Caki2 (cell line): ENCODE measurements at regions not wholly inside any gene's neighbourhood (a gene's known extent, or its start where the extent isn't known, plus 50 kb on each side); places are given as distances from the start of the nearest gene placed in this dataset.

Source experiments
- DNase-seq: peaks from one replicate; pipeline ENCODE4 v3.0.0-alpha.2; 2015; ENCODE audit warnings: low read depth
- in situ Hi-C: cut with HindIII; loops from 2 replicates; pipeline ENCODE4 v1.10.0; 2016; ENCODE audit warnings: low sequenced_read_pairs, low pct_unique_long_range_greater_than_20kb, mixed read lengths

GRCh38 chr1:58978096-58978495, 194.2 kb upstream of the JUN start:
- in situ Hi-C loops = no loop called here

DNA sequence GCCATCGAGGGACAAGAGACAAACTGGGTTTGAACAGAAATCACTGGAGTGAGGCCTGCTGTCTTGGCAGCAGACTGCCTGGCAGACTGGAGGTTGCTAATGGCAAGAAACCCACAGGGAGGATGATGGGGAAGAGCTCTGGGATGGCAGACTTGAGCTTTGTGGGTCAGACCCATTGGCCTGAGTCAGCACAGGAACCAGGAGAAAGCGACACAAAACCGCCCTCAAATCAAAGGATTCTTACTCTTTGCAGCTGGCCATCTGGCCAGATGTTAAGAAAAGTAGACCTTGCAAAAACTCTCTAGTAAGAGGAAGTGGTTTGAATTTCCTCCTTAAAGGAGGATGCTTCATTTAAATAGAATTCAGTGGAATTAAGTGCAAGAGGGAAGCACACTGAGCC, 195.2 kb upstream of the JUN start:
- DNase-seq = no peak
- in situ Hi-C loops = no loop called here

More at GRCh38 chr1:58978096-58978495, 194.2 kb upstream of the JUN start:
- DNase-seq = no peak

- DNase-seq = no peak
- in situ Hi-C loops = no loop called here
Measured at GRCh38 chr1:58979677-58980076, 195.8 kb upstream of the JUN start.

GRCh38 chr1:58981392-58981791, 197.5 kb upstream of the JUN start:
- in situ Hi-C loops = no loop called here
- no peak for DNase-seq

DNA sequence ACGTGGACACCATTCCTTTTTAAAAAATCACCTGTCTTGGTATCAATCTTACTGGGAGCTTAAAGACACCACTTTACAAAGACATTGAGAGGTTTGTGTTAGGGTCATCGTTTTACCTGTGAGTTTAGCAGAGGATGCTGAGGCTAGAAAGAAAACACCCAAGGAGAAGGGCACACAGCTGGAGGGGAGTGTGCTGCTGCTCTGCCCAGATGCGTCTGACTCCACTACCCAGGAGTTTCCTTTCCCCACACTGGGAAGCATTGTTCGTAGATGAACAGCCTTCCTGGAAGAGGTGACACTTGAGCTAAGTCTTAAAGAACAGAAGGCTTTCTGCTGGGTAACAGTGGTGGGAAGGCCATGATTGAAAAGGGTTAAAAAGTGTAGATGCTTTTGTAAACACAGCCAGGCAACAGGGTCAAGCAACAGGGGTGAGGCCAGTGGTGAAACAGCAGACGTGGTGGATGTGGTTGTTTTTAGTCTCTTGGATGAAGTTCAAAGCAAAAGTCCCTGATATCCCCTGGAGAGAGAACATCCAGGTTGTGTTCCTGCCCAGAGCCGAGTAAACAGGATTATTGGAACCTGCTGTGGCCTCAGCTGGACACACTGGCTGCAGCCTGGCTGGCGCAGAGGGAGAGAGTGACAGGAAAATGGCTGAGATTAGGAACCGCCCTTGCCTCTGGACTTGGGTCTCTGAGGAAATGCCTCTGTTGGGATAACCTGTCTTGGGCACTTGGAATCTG, 198.6 kb upstream of the JUN start:
- in situ Hi-C loops = no loop called here
- no peak for DNase-seq

GRCh38 chr1:58983162-58983561, 199.3 kb upstream of the JUN start:
- in situ Hi-C loops = no loop called here
- no peak for DNase-seq

DNA sequence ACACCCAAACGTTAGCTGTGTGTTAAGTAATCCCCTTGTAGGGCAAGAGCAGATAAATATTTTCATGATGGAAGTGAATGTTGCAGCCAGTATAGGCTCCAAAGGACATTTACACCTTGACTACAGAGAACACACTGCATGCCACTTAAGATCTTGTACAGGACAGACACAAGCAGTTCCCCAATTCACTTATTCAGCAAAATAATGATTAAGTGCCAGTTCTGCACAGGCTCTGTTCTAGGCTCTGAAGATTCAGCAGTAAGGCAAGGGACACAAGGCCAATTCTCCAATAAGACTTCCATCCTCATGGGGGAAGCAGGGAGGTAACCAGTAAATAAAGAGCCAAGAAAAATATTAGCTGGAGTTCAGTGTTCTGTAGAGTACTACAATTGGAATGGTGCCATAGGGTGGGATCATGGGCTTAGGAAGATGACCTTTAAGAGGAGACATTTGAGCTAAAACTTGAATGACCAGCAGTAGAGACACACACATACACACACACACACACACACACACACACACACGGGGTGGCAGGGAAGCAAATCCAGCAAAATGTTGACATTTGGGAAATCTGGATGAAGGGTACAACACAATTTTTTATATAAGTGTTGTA, 199.9 kb upstream of the JUN start:
- no peak for DNase-seq
- in situ Hi-C loops = no loop called here

DNA sequence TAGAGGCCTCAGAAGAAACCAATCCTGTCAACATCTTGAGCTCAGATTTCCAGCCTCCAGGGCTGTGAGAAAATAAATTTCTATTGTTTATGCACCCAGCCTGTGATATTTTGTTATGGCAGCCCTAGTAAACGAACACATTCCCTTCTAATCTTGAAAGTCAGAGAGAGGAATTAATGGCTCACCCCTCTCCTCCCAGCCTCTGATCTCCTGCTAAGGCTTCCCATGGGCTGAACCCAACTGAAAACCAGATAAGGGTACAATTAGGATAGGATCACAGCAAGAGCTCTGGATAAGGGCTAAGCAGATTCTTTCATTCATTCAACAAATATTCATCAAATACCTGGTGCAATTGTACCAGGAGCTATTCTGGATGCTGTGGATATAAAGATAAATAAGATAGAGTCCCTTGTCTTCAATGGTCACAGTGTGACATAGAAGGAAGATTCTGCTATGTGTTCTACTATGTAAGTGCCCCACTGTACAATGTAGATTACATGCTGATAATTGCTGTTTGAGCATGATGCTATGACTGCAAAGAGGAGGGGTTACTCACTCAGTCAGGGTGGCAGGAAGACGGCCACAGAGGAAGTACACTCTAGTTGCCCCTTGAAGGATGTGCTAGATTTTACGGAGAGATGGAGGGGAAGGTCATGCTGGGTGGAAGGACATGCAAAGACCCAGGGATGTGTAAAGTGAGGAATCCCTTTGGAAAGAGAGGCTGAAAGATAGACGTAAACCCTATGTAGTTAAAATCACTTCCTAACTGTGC, 203.3 kb upstream of the JUN start:
- in situ Hi-C loops = no loop called here

GRCh38 chr1:58988752-58989151, 204.9 kb upstream of the JUN start:
- DNase-seq = no peak
- in situ Hi-C loops = no loop called here

More for the DNA sequence above, 203.3 kb upstream of the JUN start:
- no peak for DNase-seq

- in situ Hi-C loops = no loop called here
- DNase-seq = no peak
Measured at GRCh38 chr1:58989845-58990244, 206.0 kb upstream of the JUN start.

DNA sequence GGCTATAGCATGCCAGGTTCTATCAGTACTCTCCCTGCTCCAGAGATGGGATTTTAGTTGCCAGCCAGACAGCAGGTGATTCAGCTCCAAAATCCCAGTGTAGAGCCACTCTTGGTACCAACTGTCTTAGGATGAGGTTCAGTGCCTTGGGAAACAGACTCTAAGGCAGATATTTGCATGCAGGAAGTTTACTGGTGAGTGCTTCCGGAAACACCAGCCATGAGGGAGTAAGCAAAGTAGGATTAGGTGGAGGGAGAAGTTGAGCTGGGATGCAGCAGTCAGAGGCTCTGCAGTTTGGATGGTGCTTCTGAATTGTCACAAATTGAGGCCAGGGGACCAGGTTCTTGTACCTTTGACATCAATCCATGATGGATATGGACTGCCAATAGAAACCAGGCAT, 207.5 kb upstream of the JUN start:
- in situ Hi-C loops = no loop called here
- DNase-seq = no peak

DNA sequence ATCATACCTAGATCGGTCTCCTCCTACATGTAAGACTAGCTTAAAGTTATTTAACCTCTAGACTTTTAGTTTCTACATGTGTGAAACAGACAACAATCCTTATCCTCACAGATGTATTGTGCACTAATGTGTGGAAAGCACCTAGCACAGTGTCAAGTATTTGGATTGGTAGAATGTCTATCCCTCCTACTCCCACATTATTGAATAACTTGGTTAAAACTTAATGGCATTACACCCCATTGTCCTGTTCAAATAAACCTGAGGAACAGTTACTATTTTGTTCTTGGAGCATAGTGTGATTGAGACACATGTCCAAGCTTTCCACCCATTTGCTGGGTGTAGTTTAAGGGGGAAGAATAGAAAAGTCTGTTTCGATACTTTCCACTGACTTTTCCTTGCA, 208.8 kb upstream of the JUN start:
- no peak for DNase-seq
- in situ Hi-C loops = no loop called here

DNA sequence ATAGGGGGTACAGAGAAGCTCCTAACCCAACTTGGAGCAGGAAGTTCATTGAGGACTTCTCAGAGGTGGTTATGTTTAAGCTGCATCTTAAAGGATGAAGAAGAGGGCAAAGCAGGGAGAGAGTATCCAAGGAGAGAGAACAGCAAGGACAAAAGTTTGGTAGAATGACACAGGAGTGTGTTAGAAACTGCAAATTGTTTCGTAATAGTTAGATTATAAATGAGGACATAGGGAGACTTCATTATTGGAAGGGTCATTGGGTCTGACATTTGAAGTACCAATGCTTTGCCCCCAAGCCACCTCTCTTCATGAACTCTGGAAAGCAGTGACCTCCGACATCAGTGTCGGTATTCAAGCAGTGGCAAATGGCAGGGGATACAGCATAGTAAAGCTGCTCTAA, 209.6 kb upstream of the JUN start:
- DNase-seq = no peak
- in situ Hi-C loops = no loop called here

GRCh38 chr1:58994664-58995063, 210.8 kb upstream of the JUN start:
- in situ Hi-C loops = no loop called here
- DNase-seq = no peak

- no peak for DNase-seq
- in situ Hi-C loops = no loop called here
Measured at GRCh38 chr1:58996341-58997059, 212.7 kb upstream of the JUN start.

- in situ Hi-C loops = no loop called here
- no peak for DNase-seq
Measured at GRCh38 chr1:58997060-58997411, 213.2 kb upstream of the JUN start.

DNA sequence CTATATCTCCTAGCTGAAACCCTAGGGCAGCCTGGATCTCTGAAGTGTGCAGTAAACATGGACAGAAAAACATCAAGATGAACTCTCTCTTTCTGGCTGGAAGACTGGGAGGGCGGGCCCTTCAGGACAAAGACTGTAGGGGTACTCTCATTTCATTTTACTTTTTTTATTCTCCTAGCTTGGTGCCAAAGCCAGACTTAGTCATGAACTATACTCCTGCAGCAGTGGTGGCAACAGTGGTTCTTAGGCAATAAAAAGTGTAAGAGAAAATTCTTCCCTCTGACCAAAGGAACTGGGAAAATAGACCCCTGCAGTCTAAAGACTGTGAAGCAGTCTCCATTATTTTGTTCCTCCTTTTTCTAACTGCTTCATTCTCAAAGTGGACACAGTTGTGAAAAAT, 213.8 kb upstream of the JUN start:
- in situ Hi-C loops = no loop called here
- DNase-seq = no peak

DNA sequence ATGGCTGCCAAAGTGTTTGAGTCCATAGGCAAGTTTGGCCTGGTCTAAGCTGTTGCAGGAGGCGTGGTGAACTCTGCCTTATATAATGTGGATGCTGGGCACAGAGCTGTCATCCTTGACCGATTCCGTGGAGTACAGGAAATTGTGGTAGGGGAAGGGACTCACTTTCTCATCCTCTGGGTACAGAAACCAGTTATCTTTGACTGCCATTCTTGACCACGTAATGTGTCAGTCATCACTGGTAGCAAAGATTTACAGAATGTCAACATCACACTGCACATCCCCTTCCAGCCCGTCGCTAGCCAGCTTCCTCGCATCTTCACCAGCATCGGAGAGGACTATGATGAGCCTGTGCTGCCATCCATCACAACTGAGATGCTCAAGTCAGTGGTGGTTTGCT, 215.8 kb upstream of the JUN start:
- no peak for DNase-seq
- in situ Hi-C loops = no loop called here

- DNase-seq = no peak
- in situ Hi-C loops = no loop called here
Measured at GRCh38 chr1:59004755-59005154, 220.9 kb upstream of the JUN start.
